C4-2B (cell line): ENCODE measurements at regions not wholly inside any gene's neighbourhood (a gene's known extent, or its start where the extent isn't known, plus 50 kb on each side); places are given as distances from the start of the nearest gene placed in this dataset.

Experiments used
- ZFX ChIP-seq: fragments of 450-650 bp; IDR thresholded peaks from 2 replicates; pipeline ENCODE4 v1.6.1; 2017
- TF ChIP-seq, protein P1 (sequence below): fragments of 450-650 bp; conservative IDR thresholded peaks from 2 replicates; pipeline ENCODE4 v1.5.1; 2017; ENCODE audit warnings: mild to moderate bottlenecking

DNA sequence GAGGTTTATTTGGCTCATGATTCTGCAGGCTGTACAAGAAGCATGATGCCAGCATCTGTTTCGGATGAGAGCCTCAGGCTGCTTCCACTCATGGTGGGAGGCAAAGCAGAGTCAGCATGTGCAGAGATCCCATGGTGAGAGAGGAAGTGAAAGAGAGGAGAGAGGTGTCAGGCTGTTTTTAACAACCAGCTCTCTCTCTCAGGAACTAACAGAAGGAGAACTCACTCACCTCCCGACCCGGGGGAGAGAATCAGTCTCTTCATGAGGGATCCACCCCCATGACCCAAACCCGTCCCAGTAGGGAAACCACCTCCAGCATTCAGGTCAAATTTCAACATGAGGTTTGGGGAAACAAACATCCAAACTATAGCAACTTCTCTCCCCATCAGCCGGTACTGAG, 187.7 kb downstream of the ENC1 start:
- TF ChIP-seq, protein P1, sequence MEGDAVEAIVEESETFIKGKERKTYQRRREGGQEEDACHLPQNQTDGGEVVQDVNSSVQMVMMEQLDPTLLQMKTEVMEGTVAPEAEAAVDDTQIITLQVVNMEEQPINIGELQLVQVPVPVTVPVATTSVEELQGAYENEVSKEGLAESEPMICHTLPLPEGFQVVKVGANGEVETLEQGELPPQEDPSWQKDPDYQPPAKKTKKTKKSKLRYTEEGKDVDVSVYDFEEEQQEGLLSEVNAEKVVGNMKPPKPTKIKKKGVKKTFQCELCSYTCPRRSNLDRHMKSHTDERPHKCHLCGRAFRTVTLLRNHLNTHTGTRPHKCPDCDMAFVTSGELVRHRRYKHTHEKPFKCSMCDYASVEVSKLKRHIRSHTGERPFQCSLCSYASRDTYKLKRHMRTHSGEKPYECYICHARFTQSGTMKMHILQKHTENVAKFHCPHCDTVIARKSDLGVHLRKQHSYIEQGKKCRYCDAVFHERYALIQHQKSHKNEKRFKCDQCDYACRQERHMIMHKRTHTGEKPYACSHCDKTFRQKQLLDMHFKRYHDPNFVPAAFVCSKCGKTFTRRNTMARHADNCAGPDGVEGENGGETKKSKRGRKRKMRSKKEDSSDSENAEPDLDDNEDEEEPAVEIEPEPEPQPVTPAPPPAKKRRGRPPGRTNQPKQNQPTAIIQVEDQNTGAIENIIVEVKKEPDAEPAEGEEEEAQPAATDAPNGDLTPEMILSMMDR: no peak
- TF ChIP-seq ZFX: no peak
